ENCODE measurements at regions not wholly inside any gene's neighbourhood (a gene's known extent, or its start where the extent isn't known, plus 50 kb on each side); places are given as distances from the start of the nearest gene placed in this dataset.

GRCh38 chr9:87824216-87824875, 58.3 kb upstream of the SPATA31E1 start:
- DNase-seq = no peak

DNA sequence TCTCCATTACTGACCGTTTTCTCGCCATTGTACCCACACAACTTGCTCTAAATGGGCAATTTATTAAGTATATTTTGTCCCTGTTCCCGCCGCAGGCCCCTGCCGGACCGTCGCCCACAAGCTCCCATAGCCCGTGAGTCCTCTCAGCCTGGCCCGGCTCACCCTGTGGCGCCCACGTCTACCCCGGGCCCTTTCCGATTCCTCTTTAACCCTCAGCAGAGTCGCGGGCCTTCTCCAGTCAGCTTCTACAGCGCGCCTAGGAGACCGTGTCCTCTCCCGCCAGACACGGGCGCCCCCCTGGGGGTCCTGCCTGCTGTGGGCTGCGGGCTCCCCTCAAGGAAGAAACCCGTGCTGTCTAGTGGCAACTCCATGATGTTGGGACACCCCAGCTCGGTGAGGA, 57.8 kb upstream of the SPATA31E1 start:
- DNase-seq = no peak

DNA sequence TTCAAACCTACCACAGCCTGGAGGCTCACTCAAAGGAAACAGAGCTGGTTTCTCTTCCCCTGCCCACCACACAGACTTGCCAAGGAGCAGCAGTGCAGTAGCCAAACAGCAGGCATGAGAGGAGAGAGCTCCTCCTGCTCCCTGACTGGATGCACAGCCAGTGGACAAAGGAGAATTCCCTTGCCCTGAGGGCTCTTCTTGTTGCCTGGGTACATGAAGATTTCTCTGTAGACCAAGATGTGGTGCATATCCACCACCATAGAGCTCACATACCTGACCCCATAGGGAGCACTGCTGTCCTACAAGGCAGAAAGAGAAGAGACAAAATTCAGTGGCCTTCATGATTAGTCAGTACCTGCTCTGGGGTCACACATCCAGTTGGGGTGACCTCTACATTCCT, 56.3 kb upstream of the SPATA31E1 start:
- DNase-seq = no peak

GRCh38 chr9:87827341-87827740, 55.3 kb upstream of the SPATA31E1 start:
- no peak for DNase-seq

GRCh38 chr9:87829756-87830155, 52.9 kb upstream of the SPATA31E1 start:
- no peak for DNase-seq

GRCh38 chr9:87830446-87830845, 52.2 kb upstream of the SPATA31E1 start:
- no peak for DNase-seq

DNA sequence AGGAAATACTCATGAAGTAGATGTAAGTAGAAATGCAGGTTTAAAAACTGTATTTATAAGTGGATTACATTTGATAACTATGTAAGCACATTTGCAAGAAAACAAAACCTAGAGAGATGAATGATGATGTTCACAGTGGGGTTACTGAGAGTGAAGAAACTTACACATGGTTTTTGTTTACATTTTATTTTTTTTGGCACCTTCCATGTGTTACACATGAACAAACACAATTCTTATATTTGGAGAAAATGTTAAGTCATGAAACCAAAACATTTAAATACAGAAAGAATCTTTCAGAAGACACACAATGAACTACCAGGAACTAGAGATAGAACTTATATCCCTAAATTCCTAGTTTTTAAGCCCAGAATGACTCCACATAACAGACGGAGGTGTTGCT, 51.5 kb upstream of the SPATA31E1 start:
- DNase-seq = peak; percentile 47

All from tongue (tissue), 1 donor.